Epidermal melanocyte (primary cell): ENCODE measurements at regions not wholly inside any gene's neighbourhood (a gene's known extent, or its start where the extent isn't known, plus 50 kb on each side); places are given as distances from the start of the nearest gene placed in this dataset.
A peak's percentile ranks its signal among the peaks of the same experiment; 100 is the strongest.
"Not testable (repeated sequence)": the region's sequence is repeated elsewhere in the genome, so short reads cannot be mapped to it uniquely, and the experiment has no call there.

Experiments
- DNase-seq: peaks from one replicate; pipeline ENCODE4 v3.0.0; 2011; ENCODE audit warnings: low spot score; ENCODE audit not compliant: insufficient read length

GRCh38 chr12:69028941-69029729 lies 96.2 kb upstream of the CPM start:
- DNase-seq: no peak

- no peak for DNase-seq
Observed at GRCh38 chr12:69030321-69030720, 97.3 kb upstream of the CPM start.

- no peak for DNase-seq
Observed at GRCh38 chr12:69036533-69036932, 103.6 kb upstream of the CPM start.

GRCh38 chr12:69036999-69037398 lies 104.0 kb upstream of the CPM start:
- no peak for DNase-seq

- DNase-seq: no peak
Observed at GRCh38 chr12:69039911-69040310, 106.9 kb upstream of the CPM start.

GRCh38 chr12:69042557-69042956 lies 109.6 kb upstream of the CPM start:
- no peak for DNase-seq

- no peak for DNase-seq
Observed at GRCh38 chr12:69042970-69043369, 110.0 kb upstream of the CPM start.

GRCh38 chr12:69044887-69045286 lies 111.9 kb upstream of the CPM start:
- no peak for DNase-seq

GRCh38 chr12:69045430-69045829 lies 112.5 kb upstream of the CPM start:
- no peak for DNase-seq

- peak; percentile 40 for DNase-seq
Observed at GRCh38 chr12:69046363-69046762, 113.4 kb upstream of the CPM start.

- DNase-seq: no peak
Observed at GRCh38 chr12:69046920-69047319, 113.9 kb upstream of the CPM start.

GRCh38 chr12:69047990-69048389 lies 115.0 kb upstream of the CPM start:
- DNase-seq: no peak

- not testable (repeated sequence) for DNase-seq
Observed at GRCh38 chr12:69049855-69050254, 116.9 kb upstream of the CPM start.

- no peak for DNase-seq
Observed at GRCh38 chr12:69052613-69053408, 119.8 kb upstream of the CPM start.

GRCh38 chr12:69054343-69055056 lies 121.5 kb upstream of the CPM start:
- DNase-seq: no peak

- DNase-seq: no peak
Observed at GRCh38 chr12:69055280-69055679, 122.3 kb upstream of the CPM start.

- DNase-seq: no peak
Observed at GRCh38 chr12:69055706-69056105, 122.7 kb upstream of the CPM start.

- no peak for DNase-seq
Observed at GRCh38 chr12:69056743-69057515, 124.0 kb upstream of the CPM start.

GRCh38 chr12:69057742-69058141 lies 124.8 kb upstream of the CPM start:
- DNase-seq: no peak

GRCh38 chr12:69059465-69060457 lies 126.8 kb upstream of the CPM start:
- no peak for DNase-seq
